ENCODE measurements at regions not wholly inside any gene's neighbourhood (a gene's known extent, or its start where the extent isn't known, plus 50 kb on each side); places are given as distances from the start of the nearest gene placed in this dataset.

DNA sequence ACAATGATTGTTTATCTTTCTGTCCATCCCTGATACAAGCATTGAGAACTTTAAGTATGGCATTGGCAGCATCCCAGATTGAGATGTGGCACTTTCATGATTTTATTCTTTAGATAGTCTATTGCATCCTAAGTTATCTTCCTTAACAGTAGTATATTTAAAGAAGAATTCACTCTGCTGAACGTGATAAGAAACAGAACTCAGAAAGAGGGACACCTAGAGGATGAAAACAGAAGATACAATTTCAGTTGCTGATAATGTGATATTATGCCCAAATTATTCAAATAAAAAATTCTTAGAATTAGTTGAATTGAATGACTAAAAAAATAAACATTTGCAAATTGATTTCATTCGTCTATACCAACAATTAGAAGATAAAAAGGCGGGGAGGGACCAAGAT is 218.1 kb upstream of the DMRTA1 start:
- Histone ChIP-seq H3K9me3 (replicated peaks; ENCODE audit: control insufficient read depth, insufficient read depth, low read length) (no peaks in the 10 kb centered on the region; the same call in 2 of the 3 replicates), H3K27ac (ENCODE audit: control insufficient read depth, insufficient read depth) (no peak overlapping the region), H3K4me1 (ENCODE audit: control insufficient read depth, insufficient read depth, low read length) (no peaks in the 10 kb centered on the region), H2AFZ (ENCODE audit: control insufficient read depth, low read depth, low read length) (no peak overlapping the region), H4K20me1 (ENCODE audit: control insufficient read depth, insufficient read depth) (no peaks in the 10 kb centered on the region), H3K4me3 (no peak overlapping the region), H3K9ac (ENCODE audit: control insufficient read depth, insufficient read depth, low read length) (no peak overlapping the region), H3K27me3 (replicated peaks in 1 of 2; ENCODE audit: control insufficient read depth in 2 of 2, insufficient read depth in 2 of 2, low read length in 1 of 2) (no peaks in the 10 kb centered on the region; a peak in 1 of 4 replicates), H3K36me3 (ENCODE audit: control insufficient read depth in 2 of 2, insufficient read depth in 2 of 2, low read length in 1 of 2) (no peaks in the 10 kb centered on the region), H3K79me2 (ENCODE audit: control insufficient read depth, insufficient read depth, low read length) (no peaks in the 10 kb centered on the region), H3K4me2 (ENCODE audit: control insufficient read depth, insufficient read depth) (no peak overlapping the region)
- WGBS (ENCODE audit: insufficient coverage, insufficient replicate concordance, low lambda C conversion rate, missing lambda C conversion rate), result 1% methylated on average over 3 of the region's 3 CpGs
- in situ Hi-C loops (cut with MboI) (no loop called here), intact Hi-C loops (cut with micrococcal nuclease; ENCODE audit: unreplicated experiment) (no loop called here)
- CTCF ChIA-PET, result interaction anchor here (2.4 kb wide), 1 partner anchor 10 kb away, joined by 8 read pairs; no protein-coding TSS in a partner anchor
- no TSS peak for BruUV-seq (replicated peaks)
- no peak for ATAC-seq
- TF ChIP-seq, protein P1, sequence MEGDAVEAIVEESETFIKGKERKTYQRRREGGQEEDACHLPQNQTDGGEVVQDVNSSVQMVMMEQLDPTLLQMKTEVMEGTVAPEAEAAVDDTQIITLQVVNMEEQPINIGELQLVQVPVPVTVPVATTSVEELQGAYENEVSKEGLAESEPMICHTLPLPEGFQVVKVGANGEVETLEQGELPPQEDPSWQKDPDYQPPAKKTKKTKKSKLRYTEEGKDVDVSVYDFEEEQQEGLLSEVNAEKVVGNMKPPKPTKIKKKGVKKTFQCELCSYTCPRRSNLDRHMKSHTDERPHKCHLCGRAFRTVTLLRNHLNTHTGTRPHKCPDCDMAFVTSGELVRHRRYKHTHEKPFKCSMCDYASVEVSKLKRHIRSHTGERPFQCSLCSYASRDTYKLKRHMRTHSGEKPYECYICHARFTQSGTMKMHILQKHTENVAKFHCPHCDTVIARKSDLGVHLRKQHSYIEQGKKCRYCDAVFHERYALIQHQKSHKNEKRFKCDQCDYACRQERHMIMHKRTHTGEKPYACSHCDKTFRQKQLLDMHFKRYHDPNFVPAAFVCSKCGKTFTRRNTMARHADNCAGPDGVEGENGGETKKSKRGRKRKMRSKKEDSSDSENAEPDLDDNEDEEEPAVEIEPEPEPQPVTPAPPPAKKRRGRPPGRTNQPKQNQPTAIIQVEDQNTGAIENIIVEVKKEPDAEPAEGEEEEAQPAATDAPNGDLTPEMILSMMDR (IDR thresholded peaks at IDR 0.05 in 2 of 3, conservative IDR thresholded peaks at IDR 0.05 in 1 of 3; ENCODE audit: control insufficient read depth in 2 of 3, extremely low read depth in 1 of 3, insufficient read depth in 1 of 3, low read depth in 3 of 3, low read length in 3 of 3), result 0 out of 6 replicates have a peak, but pooled peaks of 1 of the 3 experiments have one; percentile 16
- TF ChIP-seq PML (IDR thresholded peaks at IDR 0.05; ENCODE audit: low read length), result no peak
- TF ChIP-seq, protein P2, sequence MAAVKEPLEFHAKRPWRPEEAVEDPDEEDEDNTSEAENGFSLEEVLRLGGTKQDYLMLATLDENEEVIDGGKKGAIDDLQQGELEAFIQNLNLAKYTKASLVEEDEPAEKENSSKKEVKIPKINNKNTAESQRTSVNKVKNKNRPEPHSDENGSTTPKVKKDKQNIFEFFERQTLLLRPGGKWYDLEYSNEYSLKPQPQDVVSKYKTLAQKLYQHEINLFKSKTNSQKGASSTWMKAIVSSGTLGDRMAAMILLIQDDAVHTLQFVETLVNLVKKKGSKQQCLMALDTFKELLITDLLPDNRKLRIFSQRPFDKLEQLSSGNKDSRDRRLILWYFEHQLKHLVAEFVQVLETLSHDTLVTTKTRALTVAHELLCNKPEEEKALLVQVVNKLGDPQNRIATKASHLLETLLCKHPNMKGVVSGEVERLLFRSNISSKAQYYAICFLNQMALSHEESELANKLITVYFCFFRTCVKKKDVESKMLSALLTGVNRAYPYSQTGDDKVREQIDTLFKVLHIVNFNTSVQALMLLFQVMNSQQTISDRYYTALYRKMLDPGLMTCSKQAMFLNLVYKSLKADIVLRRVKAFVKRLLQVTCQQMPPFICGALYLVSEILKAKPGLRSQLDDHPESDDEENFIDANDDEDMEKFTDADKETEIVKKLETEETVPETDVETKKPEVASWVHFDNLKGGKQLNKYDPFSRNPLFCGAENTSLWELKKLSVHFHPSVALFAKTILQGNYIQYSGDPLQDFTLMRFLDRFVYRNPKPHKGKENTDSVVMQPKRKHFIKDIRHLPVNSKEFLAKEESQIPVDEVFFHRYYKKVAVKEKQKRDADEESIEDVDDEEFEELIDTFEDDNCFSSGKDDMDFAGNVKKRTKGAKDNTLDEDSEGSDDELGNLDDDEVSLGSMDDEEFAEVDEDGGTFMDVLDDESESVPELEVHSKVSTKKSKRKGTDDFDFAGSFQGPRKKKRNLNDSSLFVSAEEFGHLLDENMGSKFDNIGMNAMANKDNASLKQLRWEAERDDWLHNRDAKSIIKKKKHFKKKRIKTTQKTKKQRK (IDR thresholded peaks at IDR 0.05; ENCODE audit: low read depth, low read length), result no peak
- TF ChIP-seq MEF2B (IDR thresholded peaks at IDR 0.05; ENCODE audit: partially characterized antibody, poor library complexity, severe bottlenecking), result no peak
- TF ChIP-seq, protein P3, sequence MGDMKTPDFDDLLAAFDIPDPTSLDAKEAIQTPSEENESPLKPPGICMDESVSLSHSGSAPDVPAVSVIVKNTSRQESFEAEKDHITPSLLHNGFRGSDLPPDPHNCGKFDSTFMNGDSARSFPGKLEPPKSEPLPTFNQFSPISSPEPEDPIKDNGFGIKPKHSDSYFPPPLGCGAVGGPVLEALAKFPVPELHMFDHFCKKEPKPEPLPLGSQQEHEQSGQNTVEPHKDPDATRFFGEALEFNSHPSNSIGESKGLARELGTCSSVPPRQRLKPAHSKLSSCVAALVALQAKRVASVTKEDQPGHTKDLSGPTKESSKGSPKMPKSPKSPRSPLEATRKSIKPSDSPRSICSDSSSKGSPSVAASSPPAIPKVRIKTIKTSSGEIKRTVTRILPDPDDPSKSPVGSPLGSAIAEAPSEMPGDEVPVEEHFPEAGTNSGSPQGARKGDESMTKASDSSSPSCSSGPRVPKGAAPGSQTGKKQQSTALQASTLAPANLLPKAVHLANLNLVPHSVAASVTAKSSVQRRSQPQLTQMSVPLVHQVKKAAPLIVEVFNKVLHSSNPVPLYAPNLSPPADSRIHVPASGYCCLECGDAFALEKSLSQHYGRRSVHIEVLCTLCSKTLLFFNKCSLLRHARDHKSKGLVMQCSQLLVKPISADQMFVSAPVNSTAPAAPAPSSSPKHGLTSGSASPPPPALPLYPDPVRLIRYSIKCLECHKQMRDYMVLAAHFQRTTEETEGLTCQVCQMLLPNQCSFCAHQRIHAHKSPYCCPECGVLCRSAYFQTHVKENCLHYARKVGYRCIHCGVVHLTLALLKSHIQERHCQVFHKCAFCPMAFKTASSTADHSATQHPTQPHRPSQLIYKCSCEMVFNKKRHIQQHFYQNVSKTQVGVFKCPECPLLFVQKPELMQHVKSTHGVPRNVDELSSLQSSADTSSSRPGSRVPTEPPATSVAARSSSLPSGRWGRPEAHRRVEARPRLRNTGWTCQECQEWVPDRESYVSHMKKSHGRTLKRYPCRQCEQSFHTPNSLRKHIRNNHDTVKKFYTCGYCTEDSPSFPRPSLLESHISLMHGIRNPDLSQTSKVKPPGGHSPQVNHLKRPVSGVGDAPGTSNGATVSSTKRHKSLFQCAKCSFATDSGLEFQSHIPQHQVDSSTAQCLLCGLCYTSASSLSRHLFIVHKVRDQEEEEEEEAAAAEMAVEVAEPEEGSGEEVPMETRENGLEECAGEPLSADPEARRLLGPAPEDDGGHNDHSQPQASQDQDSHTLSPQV (IDR thresholded peaks at IDR 0.05), result no peak
- peak; percentile 52 for FAIRE-seq
- DNase-seq (ENCODE audit: low read depth, low spot score), result no peak
- POLR2A ChIA-PET, result no interaction called here
- RAD21 ChIA-PET (ENCODE audit: unreplicated experiment), result no interaction called here
- SMC1A ChIA-PET (ENCODE audit: uncharacterized antibody, unreplicated experiment), result no interaction called here
